Erythroblast (primary cell): ENCODE measurements at regions not wholly inside any gene's neighbourhood (a gene's known extent, or its start where the extent isn't known, plus 50 kb on each side); places are given as distances from the start of the nearest gene placed in this dataset.

ENCODE experiments used
- GATA1 ChIP-seq: IDR thresholded peaks from 2 replicates; pipeline ENCODE4 v1.6.1; 2011; ENCODE audit warnings: low read depth, mild to moderate bottlenecking, control low read depth, low read length, moderate library complexity
- POLR2A ChIP-seq: IDR thresholded peaks from 2 replicates; pipeline ENCODE4 v1.6.1; 2011; ENCODE audit warnings: mild to moderate bottlenecking, low read length

DNA sequence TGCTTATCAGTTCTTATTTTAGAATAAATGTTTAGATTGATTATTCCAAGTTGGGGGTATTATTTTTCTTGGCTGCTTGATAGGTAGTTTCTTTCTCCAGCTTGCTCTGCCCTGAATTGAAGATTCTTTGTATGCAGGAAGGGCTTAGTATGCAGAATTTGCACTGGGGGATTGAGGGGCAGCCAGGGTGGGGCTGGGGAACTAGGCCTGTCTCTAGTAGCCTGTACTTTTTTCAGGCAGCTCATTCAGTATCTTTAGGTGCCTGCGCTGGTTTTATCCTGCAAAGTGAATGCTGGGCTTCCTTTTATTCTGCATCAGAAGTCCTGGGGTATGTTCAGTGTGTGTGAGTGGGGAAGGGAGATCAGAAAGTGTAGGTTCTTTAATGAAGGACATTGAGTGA is 228.3 kb upstream of the ELL2 start:
- TF ChIP-seq POLR2A (no peak), GATA1 (no peak)
